Gastrocnemius medialis (tissue), 4 donors: ENCODE measurements at regions not wholly inside any gene's neighbourhood (a gene's known extent, or its start where the extent isn't known, plus 50 kb on each side); places are given as distances from the start of the nearest gene placed in this dataset.

Source experiments
- CTCF ChIP-seq, 5 experiments: fragments of 450-650 bp in 3 of 5; fragments of 200-600 bp in 2 of 5; sonication (generic) in 2 of 5; IDR thresholded peaks in 4 of 5; conservative IDR thresholded peaks in 1 of 5; 1 replicate in 4 of 5; 2 replicates in 1 of 5; pipeline ENCODE4 v1.5.1; 2016 to 2019; ENCODE audit warnings: antibody characterized with exemption in 5 of 5, mild to moderate bottlenecking in 3 of 5, moderate library complexity in 3 of 5
- POLR2A ChIP-seq, 2 donors: fragments of 450-650 bp; IDR thresholded peaks; one replicate each; pipeline ENCODE4 v1.6.1; 2017; ENCODE audit warnings: antibody characterized with exemption in 2 of 2, mild to moderate bottlenecking in 2 of 2, moderate library complexity in 2 of 2

- TF ChIP-seq CTCF (IDR thresholded peaks at IDR 0.05 in 4 of 5, conservative IDR thresholded peaks at IDR 0.05 in 1 of 5), result no peak
- TF ChIP-seq POLR2A (IDR thresholded peaks at IDR 0.05), result no peak
These were observed 401.6 kb upstream of the PRR16 start for GRCh38 chr5:120062515-120062917.
